CD14-positive monocyte (primary cell): ENCODE measurements at regions not wholly inside any gene's neighbourhood (a gene's known extent, or its start where the extent isn't known, plus 50 kb on each side); places are given as distances from the start of the nearest gene placed in this dataset.

Experiments
- DNase-seq, 3 donors: peaks; one replicate each; pipeline ENCODE4 v3.0.0-alpha.2; 2011 to 2022
- H2AFZ ChIP-seq: 2 replicates; pipeline ENCODE4 v1.6.0; 2012; ENCODE audit warnings: mild to moderate bottlenecking, low read depth, low read length, inconsistent platforms; ENCODE audit not compliant: insufficient read depth, poor library complexity, severe bottlenecking
- H3K27ac ChIP-seq, 2 donors: 1 replicate in 1 of 2; 2 replicates in 1 of 2; pipeline ENCODE4 v1.5.1; 2012 to 2013; ENCODE audit warnings: low read length in 2 of 2, control low read depth in 1 of 2, inconsistent platforms in 1 of 2, low read depth in 1 of 2, mild to moderate bottlenecking in 1 of 2
- H3K27me3 ChIP-seq, 2 donors: one replicate each; pipeline versions ENCODE4 v1.6.0 to v1.6.1; 2011 to 2013; ENCODE audit warnings: low read length in 2 of 2; ENCODE audit not compliant: control insufficient read depth in 2 of 2, insufficient read depth in 2 of 2
- H3K36me3 ChIP-seq, 2 donors: replicated peaks in 1 of 2; 1 replicate in 1 of 2; 2 replicates in 1 of 2; pipeline versions ENCODE4 v1.5.1 to v1.6.1; 2012 to 2013; ENCODE audit warnings: low read length in 2 of 2, control low read depth in 1 of 2, inconsistent platforms in 1 of 2, mild to moderate bottlenecking in 1 of 2; ENCODE audit not compliant: insufficient read depth in 2 of 2, control insufficient read depth in 1 of 2
- H3K4me1 ChIP-seq, 2 donors: 1 replicate in 1 of 2; 2 replicates in 1 of 2; pipeline versions ENCODE4 v1.5.1 to v1.6.1; 2012 to 2013; ENCODE audit warnings: low read length in 2 of 2, control low read depth in 1 of 2, inconsistent platforms in 1 of 2, mild to moderate bottlenecking in 1 of 2, moderate library complexity in 1 of 2; ENCODE audit not compliant: insufficient read depth in 2 of 2, control insufficient read depth in 1 of 2
- H3K4me2 ChIP-seq: replicated peaks from 2 replicates; pipeline ENCODE3; 2012; ENCODE audit warnings: low read length, moderate library complexity, mild to moderate bottlenecking; ENCODE audit not compliant: poor library complexity, severe bottlenecking; ENCODE audit errors: extremely low read depth
- H3K4me3 ChIP-seq, 3 experiments: fragments of 200-600 bp in 1 of 3; sonication (generic) in 1 of 3; replicated peaks in 1 of 3; 1 replicate in 2 of 3; 2 replicates in 1 of 3; pipeline ENCODE4 v1.5.1; 2011 to 2013; ENCODE audit warnings: low read length in 3 of 3, mild to moderate bottlenecking in 3 of 3, control low read depth in 2 of 3, low read depth in 2 of 3, inconsistent platforms in 1 of 3, moderate library complexity in 1 of 3
- H3K79me2 ChIP-seq: 2 replicates; pipeline ENCODE4 v1.6.0; 2012; ENCODE audit warnings: mild to moderate bottlenecking, control low read depth, inconsistent platforms, low read length, moderate library complexity; ENCODE audit not compliant: insufficient read depth
- H3K9ac ChIP-seq: 2 replicates; pipeline ENCODE4 v1.6.0; 2017; ENCODE audit warnings: low read length, mild to moderate bottlenecking; ENCODE audit not compliant: insufficient read depth, poor library complexity, severe bottlenecking
- H3K9me3 ChIP-seq, 2 donors: replicated peaks in 1 of 2; 1 replicate in 1 of 2; 2 replicates in 1 of 2; pipeline versions ENCODE4 v1.5.1 to v1.6.1; 2012 to 2013; ENCODE audit warnings: low read length in 2 of 2, control low read depth in 1 of 2; ENCODE audit not compliant: control insufficient read depth in 1 of 2, insufficient read depth in 1 of 2
- H4K20me1 ChIP-seq: 2 replicates; pipeline ENCODE4 v1.6.0; 2012; ENCODE audit warnings: mild to moderate bottlenecking, low read length, control low read depth, moderate library complexity; ENCODE audit not compliant: insufficient read depth
- H3K27ac Mint-ChIP-seq, 7 donors: one replicate each; pipeline ENCODE4 v1.8.0; 2020; ENCODE audit warnings: mild to moderate bottlenecking in 7 of 7, mixed read lengths in 7 of 7, moderate library complexity in 6 of 7, inconsistent platforms in 2 of 7
- H3K27me3 Mint-ChIP-seq, 3 donors: one replicate each; pipeline ENCODE4 v1.8.0; 2021 to 2022; ENCODE audit warnings: low read depth in 3 of 3, mild to moderate bottlenecking in 3 of 3, mixed read lengths in 3 of 3, moderate library complexity in 3 of 3, inconsistent platforms in 1 of 3
- H3K36me3 Mint-ChIP-seq, 2 donors: one replicate each; pipeline ENCODE4 v1.8.0; 2020; ENCODE audit warnings: mixed read lengths in 2 of 2, inconsistent platforms in 1 of 2, mild to moderate bottlenecking in 1 of 2
- H3K4me1 Mint-ChIP-seq: one replicate; pipeline ENCODE4 v1.8.0; 2020; ENCODE audit warnings: mild to moderate bottlenecking, mixed read lengths
- H3K4me3 Mint-ChIP-seq, 2 donors: one replicate each; pipeline ENCODE4 v1.8.0; 2020; ENCODE audit warnings: mild to moderate bottlenecking in 2 of 2, mixed read lengths in 2 of 2, moderate library complexity in 1 of 2
- H3K9me3 Mint-ChIP-seq, 7 donors: one replicate each; pipeline ENCODE4 v1.8.0; 2020 to 2022; ENCODE audit warnings: mixed read lengths in 7 of 7, mild to moderate bottlenecking in 6 of 7, moderate library complexity in 6 of 7, inconsistent platforms in 2 of 7
- WGBS: methylation state at CpG from one replicate; pipeline ENCODE4 v1.1.5; 2013; ENCODE audit warnings: missing lambda C conversion rate; ENCODE audit not compliant: insufficient coverage; 5-methylcytosine and 5-hydroxymethylcytosine counted together
- intact Hi-C, 2 donors: fragments of 100-400 bp; cut with micrococcal nuclease; formaldehyde crosslinking; loops; one replicate each; pipeline versions ENCODE4 v1.15.0 to v1.15.1; 2023
- TF ChIP-seq, protein P1 (sequence below): fragments of 200-600 bp; IDR thresholded peaks from one replicate; pipeline ENCODE4 v1.8.0; 2022; ENCODE audit warnings: antibody characterized with exemption, mild to moderate bottlenecking

DNA sequence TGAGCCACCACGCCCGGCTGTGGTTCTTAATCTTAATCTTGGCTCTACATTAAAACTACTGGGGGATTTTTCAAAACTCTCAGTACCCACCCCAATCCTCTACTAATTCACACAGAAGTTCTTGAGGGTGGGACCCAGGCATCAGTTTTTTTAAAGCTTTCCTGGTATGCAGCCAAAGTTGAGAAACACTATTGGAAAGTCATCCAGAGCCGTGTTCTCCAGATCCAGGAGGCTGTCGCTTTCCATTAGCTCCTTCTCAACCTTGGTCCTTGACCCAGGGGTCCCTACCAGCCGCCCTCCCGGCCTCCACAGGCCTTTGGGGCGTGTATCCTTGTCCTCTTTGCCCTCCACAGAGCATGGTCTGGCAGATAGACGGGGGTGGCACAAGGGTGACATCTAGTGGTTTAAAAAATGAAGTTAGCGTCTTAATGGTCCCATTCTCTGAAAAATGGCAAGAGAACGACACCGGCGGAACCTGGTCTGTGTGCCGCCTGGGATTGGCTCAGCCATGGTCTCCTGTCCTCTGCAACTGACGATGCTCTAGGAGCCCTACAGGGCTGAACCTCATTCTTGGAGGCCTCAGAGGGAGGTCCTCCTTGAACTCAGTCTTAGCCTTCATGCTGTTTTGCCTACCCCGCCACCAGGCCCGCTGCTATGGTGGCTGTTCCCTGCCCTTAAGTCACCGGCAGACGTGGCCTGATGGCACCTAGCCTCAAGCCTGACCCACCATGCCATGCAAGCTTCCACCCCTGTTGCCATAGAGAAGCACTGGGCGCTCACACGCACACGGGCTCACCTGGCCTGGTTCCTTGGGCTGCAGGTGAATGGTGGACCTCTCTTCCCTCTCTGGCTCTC is 152.0 kb upstream of the SYN3 start:
- Histone ChIP-seq H2AFZ (no peak overlapping the region), H3K79me2 (no peaks in the 10 kb centered on the region), H3K9ac (no peak overlapping the region), H4K20me1 (no peaks in the 10 kb centered on the region), H3K4me1 (no peaks in the 10 kb centered on the region), H3K36me3 (no peaks in the 10 kb centered on the region), H3K4me2 (no peak overlapping the region), H3K9me3 (no peaks in the 10 kb centered on the region), H3K4me3 (no peak overlapping the region), H3K27ac (no peak overlapping the region), H3K27me3 (no peaks in the 10 kb centered on the region)
- intact Hi-C loops, result no loop called here
- no peak overlapping the region for H3K27ac Mint-ChIP-seq
- H3K36me3 Mint-ChIP-seq, result no peaks in the 10 kb centered on the region
- no peak for DNase-seq
- TF ChIP-seq, protein P1, sequence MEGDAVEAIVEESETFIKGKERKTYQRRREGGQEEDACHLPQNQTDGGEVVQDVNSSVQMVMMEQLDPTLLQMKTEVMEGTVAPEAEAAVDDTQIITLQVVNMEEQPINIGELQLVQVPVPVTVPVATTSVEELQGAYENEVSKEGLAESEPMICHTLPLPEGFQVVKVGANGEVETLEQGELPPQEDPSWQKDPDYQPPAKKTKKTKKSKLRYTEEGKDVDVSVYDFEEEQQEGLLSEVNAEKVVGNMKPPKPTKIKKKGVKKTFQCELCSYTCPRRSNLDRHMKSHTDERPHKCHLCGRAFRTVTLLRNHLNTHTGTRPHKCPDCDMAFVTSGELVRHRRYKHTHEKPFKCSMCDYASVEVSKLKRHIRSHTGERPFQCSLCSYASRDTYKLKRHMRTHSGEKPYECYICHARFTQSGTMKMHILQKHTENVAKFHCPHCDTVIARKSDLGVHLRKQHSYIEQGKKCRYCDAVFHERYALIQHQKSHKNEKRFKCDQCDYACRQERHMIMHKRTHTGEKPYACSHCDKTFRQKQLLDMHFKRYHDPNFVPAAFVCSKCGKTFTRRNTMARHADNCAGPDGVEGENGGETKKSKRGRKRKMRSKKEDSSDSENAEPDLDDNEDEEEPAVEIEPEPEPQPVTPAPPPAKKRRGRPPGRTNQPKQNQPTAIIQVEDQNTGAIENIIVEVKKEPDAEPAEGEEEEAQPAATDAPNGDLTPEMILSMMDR, result peak; percentile 42
- WGBS, result 50% methylated on average over 16 of the region's 21 CpGs
- H3K9me3 Mint-ChIP-seq, result no peaks in the 10 kb centered on the region
- H3K27me3 Mint-ChIP-seq, result peaks cover under 1 to 14% (median 5%) of the 10 kb centered on the region in 3 donors
- no peak overlapping the region for H3K4me3 Mint-ChIP-seq
- H3K4me1 Mint-ChIP-seq, result no peaks in the 10 kb centered on the region

DNA sequence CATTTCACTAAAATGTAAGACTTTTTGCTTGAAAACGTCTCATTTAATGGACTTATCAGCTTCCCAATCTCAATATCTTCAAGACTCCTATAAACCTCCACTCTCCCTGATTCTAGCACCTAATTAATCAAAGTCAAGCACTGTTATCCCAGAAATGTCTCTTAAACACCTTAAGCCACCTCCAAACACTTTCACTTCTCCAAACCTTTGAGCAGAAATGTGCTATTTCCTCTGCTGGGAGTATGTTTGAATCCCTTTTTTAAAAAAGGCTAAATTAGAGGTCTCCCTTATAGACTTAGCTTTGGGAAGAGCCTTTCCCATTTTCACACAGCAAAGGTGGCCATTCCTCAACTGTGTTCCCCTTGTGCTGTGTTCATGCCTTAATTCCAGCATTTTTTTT is 146.2 kb upstream of the SYN3 start:
- intact Hi-C loops, result no loop called here
- H3K4me3 Mint-ChIP-seq, result no peak overlapping the region
- DNase-seq, result no peak
- 0% methylated on average over 1 of the region's 1 CpG for WGBS
- Histone ChIP-seq H4K20me1 (no peaks in the 10 kb centered on the region), H3K9me3 (no peaks in the 10 kb centered on the region), H3K27ac (no peak overlapping the region), H3K27me3 (no peaks in the 10 kb centered on the region), H3K36me3 (no peaks in the 10 kb centered on the region), H3K79me2 (no peaks in the 10 kb centered on the region), H3K4me2 (no peak overlapping the region), H3K9ac (no peak overlapping the region), H3K4me3 (no peak overlapping the region), H2AFZ (no peak overlapping the region), H3K4me1 (no peaks in the 10 kb centered on the region)
- TF ChIP-seq, protein P1, result no peak
- no peaks in the 10 kb centered on the region for H3K36me3 Mint-ChIP-seq
- no peaks in the 10 kb centered on the region for H3K4me1 Mint-ChIP-seq
- peaks cover 6 to 13% (median 8%) of the 10 kb centered on the region in 3 donors for H3K27me3 Mint-ChIP-seq
- H3K9me3 Mint-ChIP-seq, result no peaks in the 10 kb centered on the region
- no peak overlapping the region for H3K27ac Mint-ChIP-seq
